ENCODE measurements at regions not wholly inside any gene's neighbourhood (a gene's known extent, or its start where the extent isn't known, plus 50 kb on each side); places are given as distances from the start of the nearest gene placed in this dataset.

DNA sequence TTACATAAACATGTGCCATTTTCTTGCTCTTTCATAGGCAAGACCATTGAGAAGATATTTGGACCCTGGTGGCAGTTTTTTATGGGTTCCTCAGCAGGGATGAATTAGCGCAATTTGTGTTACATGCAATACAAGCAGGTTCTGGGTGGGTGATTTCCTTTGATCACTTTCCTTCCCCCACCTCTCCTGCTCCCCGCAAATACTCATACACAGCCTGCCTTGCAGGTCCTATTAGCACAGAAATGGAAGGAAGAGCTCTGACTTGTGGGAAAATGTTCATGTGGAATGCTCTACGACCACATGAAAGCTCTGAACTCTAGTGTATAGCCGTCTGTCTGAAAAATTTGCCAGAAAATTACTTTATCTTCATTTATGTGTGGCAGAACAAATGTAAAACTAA lies 361.0 kb upstream of the FAT1 start:
- TF ChIP-seq EP300 (IDR thresholded peaks at IDR 0.05; ENCODE audit: borderline replicate concordance) (no peak), TAF1 (IDR thresholded peaks at IDR 0.05; ENCODE audit: low read depth) (no peak)

All from Ishikawa (cell line).